ENCODE measurements at regions not wholly inside any gene's neighbourhood (a gene's known extent, or its start where the extent isn't known, plus 50 kb on each side); places are given as distances from the start of the nearest gene placed in this dataset.

DNA sequence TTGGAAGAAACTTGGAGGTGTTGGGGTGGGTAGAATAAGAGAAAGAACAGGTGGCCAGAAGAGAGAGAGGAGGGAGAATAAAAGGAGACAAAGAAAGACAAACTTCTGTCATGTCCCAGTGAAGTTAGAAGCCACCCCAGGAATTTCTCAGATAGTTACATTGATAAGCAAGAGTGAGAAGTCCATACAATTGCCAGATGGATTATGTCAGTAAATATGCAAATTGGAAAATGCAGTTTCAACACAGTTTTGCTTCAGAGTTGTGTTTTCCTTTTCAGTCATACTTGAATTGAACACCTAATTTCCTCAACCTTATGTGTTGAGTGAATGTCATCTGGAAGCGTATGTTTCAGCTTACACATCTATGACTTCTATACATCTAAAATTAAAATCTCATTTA is 139.2 kb downstream of the RXFP2 start:
- H3K9ac ChIP-seq (ENCODE audit: low read length): no peak overlapping the region
- H3K27me3 ChIP-seq (ENCODE audit: control insufficient read depth, insufficient read depth, low read length): no peaks in the 10 kb centered on the region
- H3K9me3 ChIP-seq (ENCODE audit: control insufficient read depth, low read depth, low read length): no peaks in the 10 kb centered on the region
- H3K36me3 ChIP-seq (ENCODE audit: control insufficient read depth, low read depth, low read length): no peaks in the 10 kb centered on the region
- H3K27ac ChIP-seq (ENCODE audit: low read length): no peak overlapping the region
- H3K4me3 ChIP-seq (ENCODE audit: low read length): no peak overlapping the region
- H3K4me1 ChIP-seq (ENCODE audit: control insufficient read depth, low read depth, low read length): no peaks in the 10 kb centered on the region

- no peaks in the 10 kb centered on the region for H3K4me1 ChIP-seq (ENCODE audit: control insufficient read depth, low read depth, low read length)
- no peak overlapping the region for H3K9ac ChIP-seq (ENCODE audit: low read length)
- no peak overlapping the region for H3K27ac ChIP-seq (ENCODE audit: low read length)
- H3K9me3 ChIP-seq (ENCODE audit: control insufficient read depth, low read depth, low read length): no peaks in the 10 kb centered on the region
- no peaks in the 10 kb centered on the region for H3K27me3 ChIP-seq (ENCODE audit: control insufficient read depth, insufficient read depth, low read length)
- H3K36me3 ChIP-seq (ENCODE audit: control insufficient read depth, low read depth, low read length): no peaks in the 10 kb centered on the region
- no peak overlapping the region for H3K4me3 ChIP-seq (ENCODE audit: low read length)
These were observed 139.6 kb downstream of the RXFP2 start for GRCh38 chr13:31878955-31879354.

DNA sequence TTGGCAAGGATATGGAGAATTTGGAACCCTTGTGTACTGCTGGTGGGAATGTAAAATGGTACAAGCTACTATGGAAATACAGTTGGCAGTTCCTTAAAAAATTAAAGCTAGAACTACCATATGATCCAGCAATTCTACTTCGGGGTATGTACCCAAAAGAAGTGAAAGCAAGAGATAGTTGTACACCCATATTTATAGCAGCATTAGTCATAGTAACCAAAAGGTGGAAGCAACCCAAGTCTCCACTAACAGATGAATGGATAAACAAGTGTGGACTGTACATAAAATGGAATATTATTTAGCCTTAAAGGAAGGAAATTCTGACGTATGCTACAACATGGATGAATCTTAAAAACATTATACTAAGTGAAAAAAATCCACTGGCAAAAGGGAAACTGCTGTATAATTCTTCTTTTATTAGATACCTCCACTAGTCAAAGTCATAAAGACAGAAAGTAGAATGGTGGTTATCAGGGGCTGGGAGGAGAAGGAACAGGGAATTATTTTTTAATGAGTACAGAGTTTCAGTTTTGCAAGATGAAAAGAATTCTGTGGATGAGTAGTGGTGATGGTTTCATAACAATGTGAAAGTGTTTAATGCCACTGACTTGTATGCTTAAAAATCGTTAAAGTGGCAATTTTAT is 141.6 kb downstream of the RXFP2 start:
- H3K4me3 ChIP-seq (ENCODE audit: low read length): no peak overlapping the region
- no peaks in the 10 kb centered on the region for H3K4me1 ChIP-seq (ENCODE audit: control insufficient read depth, low read depth, low read length)

GRCh38 chr13:31881495-31881882 is 142.2 kb downstream of the RXFP2 start:
- Histone ChIP-seq H3K36me3 (ENCODE audit: control insufficient read depth, low read depth, low read length) (no peaks in the 10 kb centered on the region), H3K4me1 (ENCODE audit: control insufficient read depth, low read depth, low read length) (no peaks in the 10 kb centered on the region), H3K27me3 (ENCODE audit: control insufficient read depth, insufficient read depth, low read length) (no peaks in the 10 kb centered on the region), H3K4me3 (ENCODE audit: low read length) (no peak overlapping the region), H3K27ac (ENCODE audit: low read length) (no peak overlapping the region), H3K9ac (ENCODE audit: low read length) (no peak overlapping the region), H3K9me3 (ENCODE audit: control insufficient read depth, low read depth, low read length) (no peaks in the 10 kb centered on the region)

More for the DNA sequence above, 141.6 kb downstream of the RXFP2 start:
- no peaks in the 10 kb centered on the region for H3K27me3 ChIP-seq (ENCODE audit: control insufficient read depth, insufficient read depth, low read length)
- H3K27ac ChIP-seq (ENCODE audit: low read length): no peak overlapping the region
- no peaks in the 10 kb centered on the region for H3K9me3 ChIP-seq (ENCODE audit: control insufficient read depth, low read depth, low read length)
- H3K36me3 ChIP-seq (ENCODE audit: control insufficient read depth, low read depth, low read length): no peaks in the 10 kb centered on the region
- no peak overlapping the region for H3K9ac ChIP-seq (ENCODE audit: low read length)

- no peak overlapping the region for H3K27ac ChIP-seq (ENCODE audit: low read length)
- H3K4me1 ChIP-seq (ENCODE audit: control insufficient read depth, low read depth, low read length): no peaks in the 10 kb centered on the region
These were observed 143.5 kb downstream of the RXFP2 start for GRCh38 chr13:31882794-31883193.

GRCh38 chr13:31884556-31884955 is 145.2 kb downstream of the RXFP2 start:
- Histone ChIP-seq H3K4me1 (ENCODE audit: control insufficient read depth, low read depth, low read length) (no peaks in the 10 kb centered on the region), H3K9me3 (ENCODE audit: control insufficient read depth, low read depth, low read length) (no peaks in the 10 kb centered on the region), H3K27ac (ENCODE audit: low read length) (no peak overlapping the region), H3K27me3 (ENCODE audit: control insufficient read depth, insufficient read depth, low read length) (no peaks in the 10 kb centered on the region), H3K9ac (ENCODE audit: low read length) (no peak overlapping the region), H3K36me3 (ENCODE audit: control insufficient read depth, low read depth, low read length) (no peaks in the 10 kb centered on the region), H3K4me3 (ENCODE audit: low read length) (no peak overlapping the region)

More at GRCh38 chr13:31882794-31883193, 143.5 kb downstream of the RXFP2 start:
- no peak overlapping the region for H3K9ac ChIP-seq (ENCODE audit: low read length)
- no peaks in the 10 kb centered on the region for H3K36me3 ChIP-seq (ENCODE audit: control insufficient read depth, low read depth, low read length)
- no peaks in the 10 kb centered on the region for H3K27me3 ChIP-seq (ENCODE audit: control insufficient read depth, insufficient read depth, low read length)
- H3K9me3 ChIP-seq (ENCODE audit: control insufficient read depth, low read depth, low read length): no peaks in the 10 kb centered on the region
- no peak overlapping the region for H3K4me3 ChIP-seq (ENCODE audit: low read length)

- Histone ChIP-seq H3K9me3 (ENCODE audit: control insufficient read depth, low read depth, low read length) (no peaks in the 10 kb centered on the region), H3K36me3 (ENCODE audit: control insufficient read depth, low read depth, low read length) (no peaks in the 10 kb centered on the region), H3K4me3 (ENCODE audit: low read length) (no peak overlapping the region), H3K27me3 (ENCODE audit: control insufficient read depth, insufficient read depth, low read length) (no peaks in the 10 kb centered on the region), H3K4me1 (ENCODE audit: control insufficient read depth, low read depth, low read length) (no peaks in the 10 kb centered on the region), H3K27ac (ENCODE audit: low read length) (no peak overlapping the region), H3K9ac (ENCODE audit: low read length) (no peak overlapping the region)
These were observed 145.6 kb upstream of the FRY start for GRCh38 chr13:31885994-31886393.

GRCh38 chr13:31887286-31887685 is 144.3 kb upstream of the FRY start:
- no peak overlapping the region for H3K9ac ChIP-seq (ENCODE audit: low read length)
- no peak overlapping the region for H3K27ac ChIP-seq (ENCODE audit: low read length)
- no peak overlapping the region for H3K4me3 ChIP-seq (ENCODE audit: low read length)
- no peaks in the 10 kb centered on the region for H3K36me3 ChIP-seq (ENCODE audit: control insufficient read depth, low read depth, low read length)
- H3K9me3 ChIP-seq (ENCODE audit: control insufficient read depth, low read depth, low read length): no peaks in the 10 kb centered on the region
- no peaks in the 10 kb centered on the region for H3K27me3 ChIP-seq (ENCODE audit: control insufficient read depth, insufficient read depth, low read length)
- no peaks in the 10 kb centered on the region for H3K4me1 ChIP-seq (ENCODE audit: control insufficient read depth, low read depth, low read length)

DNA sequence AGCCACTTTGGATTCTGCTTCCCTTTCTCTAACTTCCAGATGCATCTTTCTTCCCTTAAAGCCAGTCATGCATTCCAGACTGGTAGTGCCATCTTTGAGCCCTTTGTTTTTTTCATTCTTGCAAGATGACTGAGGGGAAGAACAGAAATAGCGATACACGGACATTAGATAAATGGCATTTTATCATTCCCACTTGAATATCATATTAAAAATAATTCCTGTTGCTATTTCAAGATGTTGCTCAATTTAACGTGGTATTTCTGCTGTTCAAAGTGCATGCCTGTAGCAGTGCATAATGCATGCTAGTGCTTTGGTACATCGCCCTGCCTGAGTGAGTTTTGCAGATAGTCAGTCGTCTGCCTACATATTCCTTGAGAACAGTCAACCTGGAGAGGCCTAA is 140.6 kb upstream of the FRY start:
- H3K27me3 ChIP-seq (ENCODE audit: control insufficient read depth, insufficient read depth, low read length): no peaks in the 10 kb centered on the region
- H3K9me3 ChIP-seq (ENCODE audit: control insufficient read depth, low read depth, low read length): no peaks in the 10 kb centered on the region
- H3K36me3 ChIP-seq (ENCODE audit: control insufficient read depth, low read depth, low read length): no peaks in the 10 kb centered on the region
- no peak overlapping the region for H3K4me3 ChIP-seq (ENCODE audit: low read length)
- no peak overlapping the region for H3K9ac ChIP-seq (ENCODE audit: low read length)
- peaks cover 4% of the 10 kb centered on the region for H3K4me1 ChIP-seq (ENCODE audit: control insufficient read depth, low read depth, low read length)
- no peak overlapping the region for H3K27ac ChIP-seq (ENCODE audit: low read length)

DNA sequence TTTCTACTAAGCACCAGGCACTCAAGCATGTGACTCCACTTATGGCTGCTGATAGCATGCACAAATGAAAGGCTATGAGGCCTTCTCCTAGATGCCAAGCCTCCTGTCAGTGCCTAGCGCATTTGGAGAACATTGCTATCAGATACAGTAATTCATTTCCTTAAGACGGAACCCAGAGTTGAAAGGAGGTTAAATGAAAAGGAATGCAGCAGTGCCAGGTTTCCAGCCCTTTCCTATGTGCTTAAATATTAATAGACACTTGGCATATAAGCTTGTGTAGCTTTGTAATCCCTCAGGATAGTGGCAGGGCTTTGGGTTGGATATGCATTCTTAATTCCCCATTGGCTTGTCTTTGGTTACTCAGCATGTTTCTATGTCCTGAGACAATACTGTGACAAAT is 140.1 kb upstream of the FRY start:
- no peaks in the 10 kb centered on the region for H3K27me3 ChIP-seq (ENCODE audit: control insufficient read depth, insufficient read depth, low read length)
- H3K9me3 ChIP-seq (ENCODE audit: control insufficient read depth, low read depth, low read length): no peaks in the 10 kb centered on the region
- H3K27ac ChIP-seq (ENCODE audit: low read length): no peak overlapping the region
- H3K9ac ChIP-seq (ENCODE audit: low read length): no peak overlapping the region
- H3K36me3 ChIP-seq (ENCODE audit: control insufficient read depth, low read depth, low read length): no peaks in the 10 kb centered on the region
- no peak overlapping the region for H3K4me3 ChIP-seq (ENCODE audit: low read length)
- peaks cover 4% of the 10 kb centered on the region for H3K4me1 ChIP-seq (ENCODE audit: control insufficient read depth, low read depth, low read length)

DNA sequence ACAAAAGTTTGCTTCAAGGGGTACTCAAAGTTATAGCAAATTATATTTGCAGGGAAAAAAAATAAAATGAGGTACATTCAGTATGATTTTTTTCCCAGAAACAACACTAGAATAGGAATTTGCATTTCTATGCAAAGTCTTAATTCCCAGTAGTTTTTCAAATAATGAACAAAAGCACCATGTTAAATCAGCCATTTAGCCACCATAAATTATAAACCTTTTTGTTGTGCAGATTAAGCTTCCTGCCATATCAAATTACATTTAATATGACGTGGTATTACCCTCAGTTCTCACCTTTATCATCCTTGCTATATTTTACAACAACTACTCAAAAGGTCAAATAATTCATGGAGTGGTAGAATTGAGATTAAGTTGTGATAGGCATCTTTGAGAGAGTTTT is 136.6 kb upstream of the FRY start:
- Histone ChIP-seq H3K9ac (ENCODE audit: low read length) (no peak overlapping the region), H3K27me3 (ENCODE audit: control insufficient read depth, insufficient read depth, low read length) (no peaks in the 10 kb centered on the region), H3K36me3 (ENCODE audit: control insufficient read depth, low read depth, low read length) (no peaks in the 10 kb centered on the region), H3K4me1 (ENCODE audit: control insufficient read depth, low read depth, low read length) (peaks cover 4% of the 10 kb centered on the region), H3K9me3 (ENCODE audit: control insufficient read depth, low read depth, low read length) (no peaks in the 10 kb centered on the region), H3K27ac (ENCODE audit: low read length) (no peak overlapping the region), H3K4me3 (ENCODE audit: low read length) (no peak overlapping the region)

DNA sequence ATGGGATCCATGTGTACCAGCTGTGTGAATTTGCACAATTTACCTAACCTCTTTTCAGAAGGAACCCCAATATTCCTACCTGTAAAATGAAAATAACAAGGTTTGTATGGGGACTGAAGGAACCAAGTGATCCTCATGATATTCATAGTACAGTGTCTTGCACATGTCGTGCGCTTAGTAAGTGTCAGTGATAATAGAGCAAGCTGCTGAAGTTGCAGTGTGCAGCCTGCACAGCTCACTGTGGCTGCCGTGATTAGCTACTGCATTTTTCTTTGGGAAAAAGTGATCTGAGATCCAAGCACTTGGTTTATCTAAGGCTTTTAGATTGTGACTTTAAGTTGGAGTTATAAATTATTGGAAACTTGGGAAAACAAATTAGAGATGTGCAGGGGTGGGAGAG is 135.9 kb upstream of the FRY start:
- Histone ChIP-seq H3K9ac (ENCODE audit: low read length) (no peak overlapping the region), H3K9me3 (ENCODE audit: control insufficient read depth, low read depth, low read length) (no peaks in the 10 kb centered on the region), H3K36me3 (ENCODE audit: control insufficient read depth, low read depth, low read length) (no peaks in the 10 kb centered on the region), H3K4me1 (ENCODE audit: control insufficient read depth, low read depth, low read length) (peaks cover 4% of the 10 kb centered on the region), H3K27ac (ENCODE audit: low read length) (no peak overlapping the region), H3K4me3 (ENCODE audit: low read length) (no peak overlapping the region), H3K27me3 (ENCODE audit: control insufficient read depth, insufficient read depth, low read length) (no peaks in the 10 kb centered on the region)
